CD4-positive, alpha-beta T cell treated with Interleukin-17A for 4 hours (primary cell): ENCODE measurements at regions not wholly inside any gene's neighbourhood (a gene's known extent, or its start where the extent isn't known, plus 50 kb on each side); places are given as distances from the start of the nearest gene placed in this dataset.

Source experiments
- DNase-seq: peaks from one replicate; pipeline ENCODE4 v3.0.0-alpha.2; 2020; ENCODE audit warnings: mixed read lengths

DNA sequence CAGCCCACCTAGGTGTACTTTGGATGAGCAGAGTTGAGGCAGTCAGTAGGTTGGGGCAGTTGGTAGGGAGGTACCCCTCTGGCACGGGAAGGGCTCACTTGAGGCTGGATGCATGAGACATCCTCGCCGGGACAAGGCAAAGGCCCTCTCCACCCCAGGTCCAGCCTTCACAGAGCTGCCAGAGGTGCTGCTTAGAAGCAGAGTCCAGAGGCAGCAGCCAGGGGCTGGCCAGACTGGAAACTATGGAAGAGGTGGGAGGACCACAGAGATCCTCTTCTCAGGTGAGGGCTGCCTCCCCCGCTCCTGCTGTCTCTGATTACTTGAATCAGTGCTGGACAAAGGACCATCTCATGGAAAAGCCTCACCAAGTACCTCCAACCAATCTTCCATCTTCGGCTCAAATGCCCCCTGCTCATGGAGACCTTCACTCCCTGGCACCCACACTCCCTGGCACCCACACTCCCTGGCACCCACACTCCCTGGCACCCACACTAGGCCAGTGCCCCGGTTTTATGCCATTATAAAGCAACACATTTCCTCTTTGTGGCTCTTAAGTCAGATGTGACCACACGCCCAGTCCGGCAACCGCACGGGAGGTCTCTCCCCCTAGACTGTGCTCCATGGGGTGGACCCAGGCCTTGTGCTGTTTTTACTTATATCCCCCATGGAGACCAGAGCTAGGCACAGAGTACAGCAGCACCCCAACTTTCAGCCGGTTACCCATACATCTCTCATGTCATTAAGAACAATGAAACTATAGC, 100.1 kb downstream of the YTHDF1 start:
- no peak for DNase-seq

DNA sequence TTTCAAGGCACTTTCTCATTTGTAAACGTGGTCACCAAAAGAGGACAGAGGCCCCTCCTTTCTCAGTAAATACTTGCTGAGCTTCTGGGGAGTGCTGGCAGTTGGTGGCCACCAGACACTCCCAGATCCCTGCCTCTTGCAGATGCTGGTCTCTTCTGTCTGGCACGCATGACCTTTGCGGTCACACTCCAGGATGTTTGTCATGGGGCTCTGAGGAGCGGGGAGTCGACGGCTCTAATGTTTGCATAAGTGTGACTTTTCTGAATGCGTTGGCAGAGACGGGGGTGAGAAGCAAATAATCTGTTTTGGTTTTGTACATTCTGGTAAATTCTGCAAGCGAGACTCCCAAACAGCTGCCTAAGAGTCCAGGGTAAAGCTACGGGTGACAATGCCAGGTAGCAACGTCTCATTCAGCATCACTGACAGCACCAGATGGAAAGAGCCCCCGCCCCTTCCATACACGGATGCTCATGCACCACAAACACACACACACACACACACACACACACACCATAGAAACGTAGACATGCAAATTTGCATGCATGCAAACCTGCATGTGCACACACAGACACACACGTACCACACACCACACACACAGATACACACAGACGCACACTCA, 101.1 kb downstream of the YTHDF1 start:
- DNase-seq = no peak

DNA sequence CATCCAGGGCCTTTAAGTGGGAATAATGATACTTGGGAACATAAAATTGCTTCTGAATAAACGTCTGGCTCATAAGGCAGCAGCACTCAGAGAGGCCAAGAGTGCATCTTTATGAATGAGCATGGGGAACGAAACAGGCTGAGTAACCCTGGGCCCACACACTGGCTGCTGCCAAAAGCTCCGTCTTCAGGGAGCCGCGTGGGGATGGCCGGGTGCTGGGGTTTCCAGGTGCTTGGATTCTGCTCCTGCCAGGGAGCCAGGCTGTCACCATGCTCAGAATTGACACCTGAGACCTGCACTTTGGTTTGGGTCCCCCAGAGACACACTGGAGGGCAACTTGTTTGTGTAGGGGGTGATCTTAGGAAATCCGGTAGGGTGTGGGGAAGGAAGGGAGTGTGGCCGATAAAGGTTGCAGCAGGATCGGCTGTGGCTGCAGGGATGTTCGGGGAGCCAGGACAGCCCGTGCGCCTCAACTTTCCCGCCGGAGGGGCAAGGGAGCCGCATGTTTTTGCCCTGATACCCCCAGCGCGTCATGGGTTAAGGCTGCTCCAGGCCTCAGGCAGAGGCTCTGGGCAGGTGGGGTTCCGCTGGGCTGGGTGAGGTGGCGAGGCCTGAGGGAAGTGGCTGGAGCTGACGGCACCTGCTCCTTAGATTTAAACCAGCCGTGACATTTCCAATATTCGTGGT, 101.8 kb downstream of the YTHDF1 start:
- DNase-seq = no peak

DNA sequence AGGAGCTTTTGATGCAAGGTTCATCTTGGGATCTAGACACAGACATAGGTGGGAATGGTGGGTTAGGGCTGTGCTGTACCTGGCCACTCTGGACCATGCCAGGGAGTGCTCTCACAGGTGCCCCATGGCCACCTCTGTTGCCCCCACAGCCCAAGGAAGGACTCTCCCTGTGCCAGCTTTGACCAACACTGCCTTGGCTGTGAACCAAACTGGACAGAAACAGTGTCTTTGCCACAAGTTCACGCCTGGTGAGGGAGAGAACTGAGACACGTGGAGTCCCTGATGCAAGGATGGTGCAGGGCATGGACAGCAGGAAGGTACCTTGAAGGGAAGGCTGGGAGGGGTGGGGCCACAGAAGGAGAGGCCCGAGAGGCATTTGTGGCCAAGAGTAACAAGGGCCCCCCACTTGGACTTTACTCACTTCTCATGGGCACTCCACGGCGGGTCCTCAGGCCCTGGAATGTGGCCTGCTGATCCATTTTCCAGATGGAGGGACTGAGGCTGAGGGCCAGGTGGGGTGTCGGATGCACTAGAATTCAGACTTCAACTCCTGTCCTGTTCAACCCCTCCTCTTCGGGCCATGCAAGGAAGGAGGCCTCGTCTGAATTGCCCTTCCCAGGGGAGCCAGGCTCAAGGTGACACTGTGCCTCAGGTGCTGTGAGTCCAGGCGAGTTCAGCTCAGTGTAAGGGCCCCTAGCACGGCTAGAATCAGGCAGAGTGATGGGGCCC, 103.3 kb downstream of the YTHDF1 start:
- no peak for DNase-seq

DNA sequence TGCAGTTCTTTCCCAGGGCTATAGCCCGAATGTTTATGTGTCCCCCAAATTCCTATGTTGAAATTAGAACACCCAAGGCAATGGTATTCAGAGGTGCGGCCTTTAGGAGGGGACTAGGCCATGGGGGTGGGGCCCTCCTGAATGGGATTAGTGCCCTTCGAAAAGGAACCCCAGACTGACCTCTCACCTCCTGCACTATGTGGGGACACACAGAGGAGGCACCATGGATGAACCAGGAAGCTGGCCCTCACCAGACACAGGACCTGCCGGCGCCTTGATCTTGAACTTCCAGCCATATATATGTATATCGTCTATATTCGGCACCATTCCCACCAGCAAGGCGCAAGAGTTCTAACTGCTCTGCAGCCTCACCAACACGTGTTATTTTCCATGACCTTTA, 101.5 kb upstream of the BHLHE23 start:
- no peak for DNase-seq

DNA sequence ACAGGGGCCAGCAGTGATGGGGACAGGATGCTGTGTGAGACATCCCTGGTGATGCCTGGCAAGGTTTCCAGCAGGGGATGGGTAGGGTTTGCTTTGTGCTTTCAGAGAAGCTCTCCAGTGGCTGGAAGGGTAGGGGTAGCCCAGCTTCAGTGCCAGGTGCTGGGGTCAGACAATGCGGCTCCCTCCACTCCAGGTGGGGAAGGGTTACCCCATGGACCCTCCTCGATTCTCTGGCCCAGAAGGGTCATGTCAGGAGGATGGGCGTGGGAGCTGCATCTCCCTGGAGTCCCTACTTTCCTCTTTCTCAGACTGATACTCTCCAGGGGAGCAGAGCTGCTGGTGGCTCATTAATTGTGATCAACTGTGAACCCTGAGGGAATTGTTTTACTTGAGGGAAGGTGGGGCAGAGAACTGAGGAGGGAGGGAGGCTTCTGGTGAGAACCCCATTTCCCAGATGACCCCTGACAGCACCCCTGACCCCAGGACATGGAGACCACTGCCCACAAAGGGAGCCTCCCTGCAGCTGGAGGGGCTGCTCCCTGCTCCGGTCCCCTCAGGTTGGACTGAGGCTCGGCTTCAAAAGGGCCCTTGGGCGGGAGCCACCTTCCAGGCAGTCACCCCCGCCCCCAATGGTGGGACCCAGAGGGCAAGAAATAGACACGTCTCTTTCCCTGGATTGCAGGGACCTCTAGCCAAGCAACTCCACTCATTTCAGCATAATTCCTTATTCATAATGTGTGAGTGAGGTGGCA, 100.9 kb upstream of the BHLHE23 start:
- DNase-seq = no peak

GRCh38 chr20:63106765-63107448, 100.1 kb upstream of the BHLHE23 start:
- DNase-seq = no peak

DNA sequence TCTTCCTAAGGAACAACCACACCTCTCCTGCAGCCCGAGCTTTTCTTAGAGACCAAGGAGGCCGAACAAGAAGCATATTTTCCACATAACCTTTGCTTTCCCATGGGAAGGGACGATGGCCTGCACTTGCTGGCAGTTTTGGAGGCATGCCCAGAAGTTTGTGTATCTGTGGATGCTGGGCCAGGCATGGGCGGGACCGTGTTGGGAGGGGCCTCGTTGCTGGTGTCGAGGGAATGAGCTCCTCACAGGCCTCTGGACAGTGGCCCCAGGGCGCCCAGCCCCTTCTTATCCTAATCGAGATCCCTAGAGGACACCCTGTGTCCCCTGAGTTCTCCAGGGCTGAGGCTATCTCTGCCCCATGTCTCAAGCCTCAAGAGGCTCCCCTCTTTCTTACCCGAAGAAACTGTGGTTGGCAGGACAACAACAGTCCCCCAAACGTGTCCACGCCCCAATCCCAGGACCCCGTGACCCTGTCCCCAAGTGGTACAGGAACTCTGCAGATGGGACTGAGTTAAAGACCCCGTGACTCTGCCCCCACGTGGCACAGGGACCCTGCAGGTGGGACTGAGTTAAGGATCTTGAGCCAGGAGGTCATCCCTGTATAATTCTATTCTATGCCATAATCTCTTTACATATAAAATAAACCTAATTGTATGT, 99.5 kb upstream of the BHLHE23 start:
- DNase-seq = no peak

GRCh38 chr20:63105211-63106107, 98.7 kb upstream of the BHLHE23 start:
- DNase-seq = no peak

- no peak for DNase-seq
These were observed 97.8 kb upstream of the BHLHE23 start for GRCh38 chr20:63104312-63105181.

DNA sequence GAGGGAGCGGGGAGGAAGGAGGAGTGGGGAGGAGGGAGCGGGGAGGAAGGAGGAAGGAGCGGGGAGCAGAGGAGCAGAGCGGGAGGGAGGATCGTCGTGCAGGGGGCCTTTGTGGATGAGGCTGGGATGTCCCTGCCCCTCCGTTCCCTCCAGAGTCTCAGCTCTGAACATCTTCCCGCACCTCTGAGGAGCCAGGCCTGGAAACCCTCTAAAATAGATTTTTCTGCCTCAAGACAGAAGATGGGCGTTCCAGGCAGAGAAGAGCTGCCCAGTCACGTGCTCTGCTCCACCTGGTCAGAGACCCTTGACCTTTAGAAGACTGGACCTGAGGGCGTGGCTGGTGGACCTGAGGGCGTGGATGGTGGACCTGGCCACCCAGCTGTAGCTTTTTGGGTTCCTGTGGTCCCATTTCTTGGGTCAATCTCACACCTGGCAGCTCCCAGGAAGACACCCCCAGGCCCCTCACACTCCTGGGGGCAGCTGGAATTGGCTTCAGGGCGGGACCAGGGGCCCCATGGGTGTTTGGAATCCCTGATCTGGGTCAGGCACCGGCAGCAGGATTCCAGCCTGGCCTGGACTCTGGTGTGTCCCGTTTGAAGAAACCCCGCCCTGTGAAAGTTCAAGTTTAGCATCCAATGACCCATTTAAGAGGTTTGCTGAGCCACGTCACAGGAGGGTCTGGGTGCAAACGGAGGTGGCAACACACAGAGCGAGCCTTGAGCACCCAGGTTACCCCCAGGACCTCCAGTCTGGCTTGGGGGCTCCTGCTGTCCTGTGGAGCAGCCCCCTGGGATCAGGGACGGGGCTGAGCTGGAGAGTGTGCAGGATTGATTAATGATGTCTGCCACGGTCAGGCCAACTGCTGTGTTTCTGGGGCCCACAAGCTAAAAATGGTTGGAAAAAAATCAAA, 96.9 kb upstream of the BHLHE23 start:
- no peak for DNase-seq

GRCh38 chr20:63102721-63103375, 96.1 kb upstream of the BHLHE23 start:
- DNase-seq = peak; percentile 72

- peak; percentile 69 for DNase-seq
These were observed 95.3 kb upstream of the BHLHE23 start for GRCh38 chr20:63101781-63102720.

DNA sequence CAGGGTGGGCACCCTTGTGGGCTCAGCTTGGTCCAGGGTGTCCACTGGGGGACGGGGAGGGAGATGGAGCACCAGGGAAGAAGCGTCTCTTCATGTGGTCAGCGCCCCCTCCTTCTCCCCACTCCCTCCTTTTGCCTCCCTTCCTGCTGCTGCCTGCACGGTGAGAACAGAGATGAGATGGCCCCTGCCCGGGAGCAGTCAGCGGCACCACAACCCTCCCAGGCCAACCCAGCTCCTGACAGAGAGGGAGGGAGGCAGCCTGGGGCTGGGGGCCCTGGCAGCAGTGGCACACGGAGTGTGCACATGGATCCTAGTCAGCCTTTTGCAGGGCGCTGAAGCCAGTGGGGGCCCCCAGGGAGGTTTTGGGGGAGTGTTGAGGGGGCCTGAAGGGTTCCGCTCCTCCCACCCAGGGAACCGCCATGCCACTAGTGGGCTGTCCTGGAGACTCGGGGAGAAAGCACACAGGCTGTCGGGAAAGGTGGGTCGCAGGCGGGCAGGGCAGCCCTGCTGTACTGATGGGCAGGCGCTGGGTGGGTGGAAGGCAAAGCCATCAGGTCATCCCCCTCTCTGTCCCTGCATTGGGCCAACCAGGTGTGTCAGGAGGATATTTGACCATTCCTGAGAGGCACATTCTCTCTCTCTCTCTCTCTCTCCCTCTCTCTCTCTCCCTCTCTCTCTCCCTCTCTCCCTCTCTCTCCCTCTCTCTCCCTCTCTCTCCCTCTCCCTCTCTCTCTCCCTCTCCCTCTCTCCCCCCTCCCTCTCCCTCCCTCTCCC, 94.3 kb upstream of the BHLHE23 start:
- DNase-seq = no peak

GRCh38 chr20:63100174-63100925, 93.6 kb upstream of the BHLHE23 start:
- no peak for DNase-seq
